Fibroblast of the aortic adventitia (primary cell): ENCODE measurements at regions not wholly inside any gene's neighbourhood (a gene's known extent, or its start where the extent isn't known, plus 50 kb on each side); places are given as distances from the start of the nearest gene placed in this dataset.

Experiments
- DNase-seq: peaks from one replicate; pipeline ENCODE4 v3.0.0-alpha.2; 2010; ENCODE audit warnings: low read depth
- H3K4me3 ChIP-seq: 2 replicates; pipeline ENCODE4 v1.5.1; 2011; ENCODE audit warnings: low read depth, mild to moderate bottlenecking, control low read depth, low read length, moderate library complexity
- CTCF ChIP-seq: IDR thresholded peaks from 2 replicates; pipeline ENCODE4 v1.5.1; 2011; ENCODE audit warnings: mild to moderate bottlenecking, low read length, control low read depth, inconsistent platforms; ENCODE audit not compliant: insufficient read depth

- no peak for TF ChIP-seq CTCF
- no peak for DNase-seq
- H3K4me3 ChIP-seq = no peak overlapping the region
These were observed 150.9 kb upstream of the C1orf174 start for GRCh38 chr1:4050998-4051397.

- H3K4me3 ChIP-seq = no peak overlapping the region
- no peak for TF ChIP-seq CTCF
These were observed 152.6 kb upstream of the C1orf174 start for GRCh38 chr1:4052657-4053056.

GRCh38 chr1:4053160-4053748, 153.2 kb upstream of the C1orf174 start:
- H3K4me3 ChIP-seq = no peak overlapping the region
- DNase-seq = no peak
- no peak for TF ChIP-seq CTCF

More at GRCh38 chr1:4052657-4053056, 152.6 kb upstream of the C1orf174 start:
- no peak for DNase-seq

GRCh38 chr1:4053774-4054173, 153.7 kb upstream of the C1orf174 start:
- H3K4me3 ChIP-seq = no peak overlapping the region
- no peak for TF ChIP-seq CTCF
- no peak for DNase-seq

GRCh38 chr1:4055294-4055967, 155.4 kb upstream of the C1orf174 start:
- no peak for DNase-seq
- H3K4me3 ChIP-seq = no peak overlapping the region
- TF ChIP-seq CTCF = no peak

- TF ChIP-seq CTCF = no peak
- no peak overlapping the region for H3K4me3 ChIP-seq
- DNase-seq = no peak
These were observed 156.3 kb upstream of the C1orf174 start for GRCh38 chr1:4056422-4056821.
